ENCODE measurements at regions not wholly inside any gene's neighbourhood (a gene's known extent, or its start where the extent isn't known, plus 50 kb on each side); places are given as distances from the start of the nearest gene placed in this dataset.

- no peak for TF ChIP-seq POLR2A (IDR thresholded peaks at IDR 0.05; ENCODE audit: low read depth, low read length)
- no peak for TF ChIP-seq POLR2AphosphoS5 (IDR thresholded peaks at IDR 0.05; ENCODE audit: low read depth, low read length)
- no peak for TF ChIP-seq TAF1 (IDR thresholded peaks at IDR 0.05; ENCODE audit: low read depth, low read length)
- no peak for TF ChIP-seq SPI1 (IDR thresholded peaks at IDR 0.05; ENCODE audit: low read depth, low read length)
- no peak for TF ChIP-seq POU2F2 (IDR thresholded peaks at IDR 0.05; ENCODE audit: low read depth, low read length)
These were observed 360.5 kb downstream of the BCKDHB start for GRCh38 chr6:80466981-80467380.

Data from GM12891 (cell line).